Keratinocyte (primary cell): ENCODE measurements at regions not wholly inside any gene's neighbourhood (a gene's known extent, or its start where the extent isn't known, plus 50 kb on each side); places are given as distances from the start of the nearest gene placed in this dataset.

ENCODE experiments used
- EZH2 ChIP-seq: IDR thresholded peaks from one replicate; pipeline ENCODE4 v1.6.1; 2012; ENCODE audit warnings: inconsistent platforms, mild to moderate bottlenecking, low read length, moderate library complexity
- TF ChIP-seq, protein P1 (sequence below), 3 experiments: IDR thresholded peaks in 1 of 3; conservative IDR thresholded peaks in 1 of 3; optimal IDR thresholded peaks in 1 of 3; 2 replicates in 2 of 3; 3 replicates in 1 of 3; pipeline versions ENCODE3 to v1.5.1; 2011; ENCODE audit warnings: low read length in 3 of 3, mild to moderate bottlenecking in 3 of 3, moderate library complexity in 2 of 3, control low read depth in 1 of 3, inconsistent platforms in 1 of 3; ENCODE audit not compliant: insufficient read depth in 2 of 3; ENCODE audit errors: extremely low read depth in 1 of 3

DNA sequence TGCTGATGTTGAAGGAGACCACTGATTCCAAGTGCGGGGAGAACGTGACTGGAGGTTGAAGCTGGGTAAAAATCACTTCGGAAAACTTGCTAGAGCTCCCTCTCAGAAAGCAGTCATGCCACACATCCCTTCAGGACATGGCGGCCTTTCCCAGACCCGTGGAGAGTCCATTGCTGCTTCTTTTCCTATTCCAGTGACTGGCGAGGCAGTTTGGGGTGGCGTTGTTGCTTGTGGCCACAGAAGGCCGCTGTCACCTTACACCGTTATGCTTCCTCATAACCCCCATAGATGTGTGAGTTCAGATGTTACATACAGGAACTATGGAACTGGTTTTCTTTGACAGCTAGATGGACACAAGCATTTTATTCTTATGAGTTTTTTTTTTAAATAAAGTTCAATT is 235.6 kb upstream of the POM121L12 start:
- TF ChIP-seq, protein P1, sequence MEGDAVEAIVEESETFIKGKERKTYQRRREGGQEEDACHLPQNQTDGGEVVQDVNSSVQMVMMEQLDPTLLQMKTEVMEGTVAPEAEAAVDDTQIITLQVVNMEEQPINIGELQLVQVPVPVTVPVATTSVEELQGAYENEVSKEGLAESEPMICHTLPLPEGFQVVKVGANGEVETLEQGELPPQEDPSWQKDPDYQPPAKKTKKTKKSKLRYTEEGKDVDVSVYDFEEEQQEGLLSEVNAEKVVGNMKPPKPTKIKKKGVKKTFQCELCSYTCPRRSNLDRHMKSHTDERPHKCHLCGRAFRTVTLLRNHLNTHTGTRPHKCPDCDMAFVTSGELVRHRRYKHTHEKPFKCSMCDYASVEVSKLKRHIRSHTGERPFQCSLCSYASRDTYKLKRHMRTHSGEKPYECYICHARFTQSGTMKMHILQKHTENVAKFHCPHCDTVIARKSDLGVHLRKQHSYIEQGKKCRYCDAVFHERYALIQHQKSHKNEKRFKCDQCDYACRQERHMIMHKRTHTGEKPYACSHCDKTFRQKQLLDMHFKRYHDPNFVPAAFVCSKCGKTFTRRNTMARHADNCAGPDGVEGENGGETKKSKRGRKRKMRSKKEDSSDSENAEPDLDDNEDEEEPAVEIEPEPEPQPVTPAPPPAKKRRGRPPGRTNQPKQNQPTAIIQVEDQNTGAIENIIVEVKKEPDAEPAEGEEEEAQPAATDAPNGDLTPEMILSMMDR (optimal IDR thresholded peaks at IDR 0.05 in 1 of 3, IDR thresholded peaks at IDR 0.05 in 1 of 3, conservative IDR thresholded peaks at IDR 0.05 in 1 of 3; ENCODE audit: extremely low read depth in 1 of 3, insufficient read depth in 2 of 3, low read length in 3 of 3) = no peak
- TF ChIP-seq EZH2 = no peak
